Hepatocyte (in vitro differentiated cells): ENCODE measurements at regions not wholly inside any gene's neighbourhood (a gene's known extent, or its start where the extent isn't known, plus 50 kb on each side); places are given as distances from the start of the nearest gene placed in this dataset.

ENCODE experiments used
- DNase-seq: peaks from one replicate; pipeline ENCODE4 v3.0.0-alpha.2; 2016; ENCODE audit warnings: low spot score
- H2AFZ ChIP-seq: fragments of 200-600 bp; sonication (generic); 2 replicates; pipeline ENCODE4 v1.6.0; 2016; ENCODE audit warnings: antibody characterized with exemption, mild to moderate bottlenecking
- H3K27ac ChIP-seq: fragments of 200-600 bp; sonication (generic); 2 replicates; pipeline ENCODE4 v1.5.1; 2016; ENCODE audit warnings: mild to moderate bottlenecking
- H3K27me3 ChIP-seq: fragments of 200-600 bp; sonication (generic); 2 replicates; pipeline ENCODE4 v1.6.1; 2016
- H3K36me3 ChIP-seq: fragments of 200-600 bp; sonication (generic); replicated peaks from 2 replicates; pipeline ENCODE4 v1.5.1; 2016; ENCODE audit warnings: low read depth; ENCODE audit not compliant: insufficient read depth
- H3K4me1 ChIP-seq: fragments of 200-600 bp; sonication (generic); 2 replicates; pipeline ENCODE4 v1.5.1; 2016; ENCODE audit warnings: mild to moderate bottlenecking, moderate library complexity; ENCODE audit not compliant: insufficient read depth
- H3K4me2 ChIP-seq: fragments of 200-600 bp; sonication (generic); 2 replicates; pipeline ENCODE4 v1.6.0; 2016
- H3K4me3 ChIP-seq: fragments of 200-600 bp; sonication (generic); 2 replicates; pipeline ENCODE4 v1.5.1; 2016; ENCODE audit warnings: mild to moderate bottlenecking
- H3K79me2 ChIP-seq: fragments of 200-600 bp; sonication (generic); 2 replicates; pipeline ENCODE4 v1.6.0; 2017; ENCODE audit warnings: mild to moderate bottlenecking
- H3K9me2 ChIP-seq: fragments of 200-600 bp; sonication (generic); replicated peaks from 2 replicates; pipeline ENCODE4 v1.6.0; 2017; ENCODE audit warnings: mild to moderate bottlenecking; ENCODE audit not compliant: insufficient read depth
- H3K9me3 ChIP-seq: fragments of 200-600 bp; sonication (generic); 2 replicates; pipeline ENCODE4 v1.5.1; 2016; ENCODE audit warnings: low read depth, mild to moderate bottlenecking
- H4K20me1 ChIP-seq: fragments of 200-600 bp; sonication (generic); 2 replicates; pipeline ENCODE4 v1.6.0; 2016; ENCODE audit warnings: mild to moderate bottlenecking; ENCODE audit not compliant: insufficient read depth, poor library complexity, severe bottlenecking
- CTCF ChIP-seq: fragments of 200-600 bp; sonication (generic); IDR thresholded peaks from 2 replicates; pipeline ENCODE4 v1.5.1; 2016; ENCODE audit warnings: antibody characterized with exemption, mild to moderate bottlenecking; ENCODE audit not compliant: poor library complexity
- EZH2 ChIP-seq: fragments of 200-600 bp; sonication (generic); IDR thresholded peaks from 2 replicates; pipeline ENCODE4 v1.6.1; 2016; ENCODE audit warnings: antibody characterized with exemption, mild to moderate bottlenecking, borderline replicate concordance
- EZH2phosphoT487 ChIP-seq: fragments of 200-600 bp; sonication (generic); IDR thresholded peaks from one replicate; pipeline ENCODE4 v1.6.1; 2018; ENCODE audit warnings: antibody characterized with exemption, mild to moderate bottlenecking, low read depth, moderate library complexity; ENCODE audit not compliant: unreplicated experiment, severe bottlenecking
- WGBS: methylation state at CpG from one replicate; pipeline ENCODE4 v1.1.6; 2016; ENCODE audit warnings: low lambda C conversion rate; ENCODE audit errors: missing lambda C conversion rate; 5-methylcytosine and 5-hydroxymethylcytosine counted together

GRCh38 chr1:30250338-30250983 is 472.9 kb downstream of the MATN1 start:
- H3K4me3 ChIP-seq: no peak overlapping the region
- 82% methylated on average over 10 of the region's 10 CpGs for WGBS
- no peaks in the 10 kb centered on the region for H3K36me3 ChIP-seq
- no peaks in the 10 kb centered on the region for H3K4me1 ChIP-seq
- no peaks in the 10 kb centered on the region for H3K9me3 ChIP-seq
- no peaks in the 10 kb centered on the region for H3K9me2 ChIP-seq
- H3K27ac ChIP-seq: no peak overlapping the region
- H3K27me3 ChIP-seq: peaks cover 11% of the 10 kb centered on the region
- no peak overlapping the region for H3K4me2 ChIP-seq
- no peaks in the 10 kb centered on the region for H3K79me2 ChIP-seq
- TF ChIP-seq CTCF (no peak), EZH2 (no peak), EZH2phosphoT487 (no peak)
- DNase-seq: no peak
- H2AFZ ChIP-seq: no peak overlapping the region
- H4K20me1 ChIP-seq: no peaks in the 10 kb centered on the region

- 84% methylated on average over 16 of the region's 16 CpGs for WGBS
- Histone ChIP-seq H3K9me2 (no peaks in the 10 kb centered on the region), H3K27ac (no peak overlapping the region), H2AFZ (no peak overlapping the region), H3K4me2 (no peak overlapping the region), H3K9me3 (no peaks in the 10 kb centered on the region), H3K27me3 (peaks cover 8% of the 10 kb centered on the region), H3K79me2 (no peaks in the 10 kb centered on the region), H3K4me3 (no peak overlapping the region), H3K36me3 (no peaks in the 10 kb centered on the region), H3K4me1 (no peaks in the 10 kb centered on the region), H4K20me1 (no peaks in the 10 kb centered on the region)
- no peak for DNase-seq
- TF ChIP-seq EZH2phosphoT487: no peak
- TF ChIP-seq CTCF: no peak
- TF ChIP-seq EZH2: no peak
Measured at GRCh38 chr1:30249446-30250337, 473.7 kb downstream of the MATN1 start.

- Histone ChIP-seq H3K79me2 (no peaks in the 10 kb centered on the region), H3K4me3 (no peak overlapping the region), H3K9me3 (no peaks in the 10 kb centered on the region), H4K20me1 (no peaks in the 10 kb centered on the region), H3K36me3 (no peaks in the 10 kb centered on the region), H3K27ac (no peak overlapping the region), H3K4me1 (no peaks in the 10 kb centered on the region), H3K27me3 (peaks cover 8% of the 10 kb centered on the region), H3K9me2 (no peaks in the 10 kb centered on the region), H2AFZ (no peak overlapping the region), H3K4me2 (no peak overlapping the region)
- TF ChIP-seq EZH2phosphoT487: no peak
- TF ChIP-seq EZH2: no peak
- TF ChIP-seq CTCF: no peak
- WGBS: 69% methylated on average over 3 of the region's 3 CpGs
- no peak for DNase-seq
Measured at GRCh38 chr1:30248774-30249173, 474.6 kb downstream of the MATN1 start.
